HPDE6-E6E7 (cell line): ENCODE measurements at regions not wholly inside any gene's neighbourhood (a gene's known extent, or its start where the extent isn't known, plus 50 kb on each side); places are given as distances from the start of the nearest gene placed in this dataset.
"Not testable (repeated sequence)": the region's sequence is repeated elsewhere in the genome, so short reads cannot be mapped to it uniquely, and the experiment has no call there.

Source experiments
- DNase-seq: peaks from one replicate; pipeline ENCODE4 v3.0.0; 2011; ENCODE audit warnings: missing footprints; ENCODE audit errors: extremely low spot score

GRCh38 chr16:87048038-87048729 lies 269.0 kb downstream of the C16orf95 start:
- no peak for DNase-seq

- no peak for DNase-seq
These were observed 268.5 kb downstream of the C16orf95 start for GRCh38 chr16:87048730-87049115.

DNA sequence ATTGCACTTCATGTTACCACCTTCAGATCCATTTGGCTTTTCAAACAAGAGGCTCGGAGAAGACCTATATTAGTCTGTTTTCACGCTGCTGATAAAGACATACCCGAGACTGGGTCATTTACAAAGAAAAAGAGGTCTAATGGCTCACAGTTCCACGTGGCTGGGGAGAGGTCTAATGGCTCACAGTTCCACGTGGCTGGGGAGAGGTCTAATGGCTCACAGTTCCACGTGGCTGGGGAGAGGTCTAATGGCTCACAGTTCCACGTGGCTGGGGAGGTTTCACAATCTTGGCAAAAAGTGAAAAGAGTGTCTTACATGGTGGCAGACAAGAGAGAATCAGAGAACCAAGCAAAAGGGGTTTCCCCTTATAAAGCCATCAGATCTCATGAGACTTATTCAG lies 268.0 kb downstream of the C16orf95 start:
- DNase-seq, result not testable (repeated sequence)

- DNase-seq, result no peak
These were observed 267.1 kb downstream of the C16orf95 start for GRCh38 chr16:87050142-87050541.

DNA sequence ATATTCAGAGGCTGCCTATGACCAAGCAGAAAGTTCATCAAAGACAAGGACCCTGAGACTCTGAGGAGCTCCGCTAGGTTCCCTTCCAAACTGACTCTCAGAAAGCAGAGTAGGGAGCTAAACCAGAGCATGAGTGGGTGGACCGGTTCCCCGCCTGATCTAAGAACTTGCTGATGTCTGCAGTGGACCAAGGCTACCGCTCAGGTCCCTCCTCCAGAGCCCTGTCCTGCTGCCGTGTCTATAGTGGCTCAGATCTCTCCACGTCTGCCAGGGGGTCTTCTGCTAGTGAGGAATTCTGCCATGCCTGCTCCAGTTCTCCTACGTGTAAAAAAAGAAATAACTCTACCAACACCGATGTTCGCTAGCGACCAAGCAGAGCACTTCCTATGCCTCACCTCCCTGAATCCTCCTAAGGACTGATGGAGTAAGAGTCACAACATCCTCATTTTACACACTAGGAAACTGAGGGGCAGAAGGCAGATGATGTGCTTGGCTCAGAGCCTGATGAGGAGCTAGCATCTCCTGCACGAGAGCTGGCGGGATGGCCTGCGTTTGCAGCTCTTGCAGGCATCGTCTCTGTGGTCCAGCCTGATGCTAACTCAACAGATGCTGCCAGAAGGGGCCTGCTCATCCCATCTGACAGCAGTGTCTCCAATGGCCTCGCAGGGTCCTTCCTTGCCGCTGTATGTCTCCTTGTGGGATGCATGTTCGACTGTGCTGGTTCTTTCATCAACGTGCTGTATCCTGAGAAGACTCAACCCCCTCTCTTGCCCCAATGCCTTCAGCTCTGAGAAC lies 265.5 kb downstream of the C16orf95 start:
- no peak for DNase-seq

- no peak for DNase-seq
These were observed 264.7 kb downstream of the C16orf95 start for GRCh38 chr16:87052506-87052905.

- DNase-seq, result no peak
These were observed 263.9 kb downstream of the C16orf95 start for GRCh38 chr16:87053016-87053982.

DNA sequence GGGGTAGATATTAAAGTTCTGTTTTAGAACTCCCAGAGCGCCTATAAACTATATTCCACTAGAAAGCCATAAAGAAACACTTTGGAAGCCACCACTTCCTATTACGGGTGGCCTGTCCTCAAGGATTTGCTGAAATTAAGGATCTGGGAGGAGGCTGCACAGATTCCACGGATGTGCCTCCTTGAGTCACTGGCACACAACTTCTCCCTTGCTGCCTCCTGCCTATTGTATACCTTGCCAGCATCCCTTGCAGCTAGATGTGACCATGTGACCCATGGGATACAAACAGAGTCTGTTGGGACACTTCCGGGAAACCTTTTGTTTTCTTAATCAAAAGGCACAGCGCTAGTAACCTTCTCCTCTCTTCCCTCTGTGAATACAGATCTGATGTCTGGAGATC lies 263.0 kb downstream of the C16orf95 start:
- DNase-seq, result no peak

DNA sequence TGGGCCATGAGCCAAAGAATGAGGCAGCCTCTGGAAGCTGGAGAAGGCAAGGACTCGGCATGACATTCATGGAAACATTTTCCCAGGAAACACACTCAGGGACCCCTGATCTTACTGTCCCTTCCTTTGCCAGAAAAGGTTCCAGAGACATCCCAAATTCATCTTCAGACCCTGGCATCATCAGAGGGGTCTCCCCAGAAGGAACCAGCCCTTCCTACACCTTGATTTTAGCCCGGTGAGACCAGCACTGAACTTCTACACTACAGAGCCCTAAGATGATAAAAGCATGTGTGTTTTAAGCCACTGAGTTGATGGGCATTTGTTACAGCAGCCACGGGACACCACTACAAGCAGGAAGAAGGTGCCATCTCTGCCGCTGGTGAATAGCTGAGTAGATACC lies 262.3 kb downstream of the C16orf95 start:
- no peak for DNase-seq

DNA sequence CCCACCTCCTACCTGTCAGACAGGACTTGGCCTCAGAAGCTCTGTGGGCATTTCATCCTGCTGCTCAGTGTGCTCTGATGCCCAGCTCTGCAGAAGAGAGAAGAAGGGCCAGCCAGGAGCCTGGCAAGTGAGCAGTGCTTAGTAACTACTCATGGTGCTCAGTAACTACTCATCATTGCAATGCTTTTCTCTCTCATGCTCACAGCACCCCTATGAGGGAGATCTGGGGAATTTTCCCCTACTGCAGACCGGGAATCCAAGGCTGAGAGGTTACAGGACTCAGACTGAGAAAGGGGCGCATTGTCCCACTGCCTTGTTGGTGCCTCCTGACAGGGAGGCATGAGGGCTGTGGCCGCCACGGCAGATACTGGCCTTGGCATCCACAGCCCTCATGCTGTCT lies 261.1 kb downstream of the C16orf95 start:
- DNase-seq, result no peak

- DNase-seq, result no peak
These were observed 260.6 kb downstream of the C16orf95 start for GRCh38 chr16:87056551-87056950.

DNA sequence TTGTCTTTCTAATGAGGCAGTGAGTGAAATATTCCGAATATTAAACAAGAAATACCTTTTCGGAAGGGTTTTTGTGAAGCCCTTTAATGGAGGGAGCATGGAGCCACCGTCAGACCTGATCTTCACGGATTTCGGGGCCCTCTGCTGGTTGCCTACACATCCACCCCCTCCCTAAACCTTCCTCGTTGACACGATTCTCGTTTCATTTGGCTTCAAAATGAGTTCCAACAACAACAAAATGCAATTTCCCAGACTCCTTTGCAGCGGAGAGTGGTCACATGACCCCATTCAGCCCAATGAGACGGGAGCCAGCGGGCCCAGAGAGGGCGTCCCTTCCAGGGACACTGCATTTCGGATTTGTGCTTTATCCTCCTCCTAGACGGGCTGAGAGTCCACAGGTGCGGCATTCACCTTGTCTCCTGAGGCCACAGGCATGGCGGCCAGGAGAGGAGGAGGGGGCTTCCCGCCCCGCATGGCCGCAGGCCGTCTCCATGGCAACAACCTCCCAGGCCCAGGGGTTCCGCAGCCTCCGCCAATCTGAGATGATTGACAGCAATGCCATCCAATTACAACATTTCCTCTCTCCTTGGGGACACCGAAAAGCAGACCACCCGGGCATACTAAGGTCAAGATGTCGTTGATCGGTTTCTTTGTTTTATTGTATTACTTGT lies 259.8 kb downstream of the C16orf95 start:
- no peak for DNase-seq

DNA sequence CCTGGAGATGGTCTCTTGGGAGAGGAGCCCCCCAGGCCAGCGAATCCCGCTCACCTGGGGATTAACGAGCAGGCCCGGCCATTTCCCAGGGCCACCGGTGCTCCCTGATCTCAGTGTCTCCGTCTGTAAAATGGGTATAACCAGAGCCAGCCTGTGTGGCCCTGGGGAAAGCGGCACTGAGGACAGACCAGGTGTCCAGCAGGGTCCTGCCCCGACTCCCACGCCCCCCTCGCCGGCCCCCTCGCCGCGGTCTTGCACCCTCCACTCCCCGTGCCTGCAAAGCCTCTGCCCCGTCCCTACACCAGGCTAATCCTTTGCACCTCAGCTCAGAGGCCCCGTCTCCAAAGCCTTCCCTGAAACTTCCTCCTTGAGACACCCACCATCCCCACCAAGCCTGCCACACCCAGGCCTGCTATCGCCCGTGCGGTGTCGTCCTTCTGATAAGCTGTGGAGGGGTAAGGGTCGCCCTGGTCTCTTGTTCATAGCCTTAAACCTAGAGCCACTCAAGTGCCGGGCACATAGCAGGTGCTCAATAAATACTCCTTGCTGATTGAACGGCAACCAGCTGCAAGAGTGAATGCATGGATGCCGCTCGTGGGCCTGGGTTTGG lies 259.1 kb downstream of the C16orf95 start:
- DNase-seq, result no peak

DNA sequence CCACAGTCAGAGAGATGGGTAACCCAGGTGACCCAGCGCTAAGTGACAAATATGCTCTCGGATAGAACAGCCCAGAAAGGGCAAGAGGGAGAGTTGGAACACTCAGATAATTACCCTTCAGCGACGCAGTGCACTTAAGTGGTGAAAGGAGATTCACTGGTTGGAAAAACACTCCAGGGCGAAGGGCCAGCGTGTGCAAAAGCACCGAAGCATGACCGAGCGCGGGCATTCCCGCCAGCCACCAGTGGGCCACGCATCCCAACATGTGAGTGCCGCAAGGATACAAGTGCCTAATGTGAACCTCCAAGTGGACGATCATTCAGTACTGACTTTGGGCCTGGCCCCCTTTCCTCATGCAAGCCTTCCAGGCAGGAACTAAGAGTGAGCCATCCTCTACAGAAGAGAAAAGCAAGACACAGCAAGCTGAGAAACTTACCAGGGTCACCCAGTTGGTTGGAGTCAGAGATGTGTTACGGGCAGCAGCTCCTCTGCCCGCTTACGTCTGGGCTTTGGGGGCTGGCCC lies 258.4 kb downstream of the C16orf95 start:
- no peak for DNase-seq

- DNase-seq, result no peak
These were observed 256.9 kb downstream of the C16orf95 start for GRCh38 chr16:87060034-87060986.

GRCh38 chr16:87061243-87061920 lies 255.8 kb downstream of the C16orf95 start:
- no peak for DNase-seq

GRCh38 chr16:87062569-87063442 lies 254.4 kb downstream of the C16orf95 start:
- DNase-seq, result peak; percentile 71

- DNase-seq, result no peak
These were observed 253.6 kb downstream of the C16orf95 start for GRCh38 chr16:87063543-87063942.
